Right cardiac atrium (tissue), 5 donors: ENCODE measurements at regions not wholly inside any gene's neighbourhood (a gene's known extent, or its start where the extent isn't known, plus 50 kb on each side); places are given as distances from the start of the nearest gene placed in this dataset.
"Not testable (repeated sequence)": the region's sequence is repeated elsewhere in the genome, so short reads cannot be mapped to it uniquely, and the experiment has no call there.

Experiments
- ATAC-seq, 2 donors: fragments of 200-7000 bp; cut with Tn5 transposase; one replicate each; pipeline versions ENCODE4 v1.8.0 to v1.9.1; 2020; ENCODE audit warnings: moderate library complexity in 2 of 2, mild to moderate bottlenecking in 1 of 2
- DNase-seq, 3 donors: peaks; one replicate each; pipeline ENCODE4 v3.0.0-alpha.2; 2020
- H3K27ac ChIP-seq: one replicate; pipeline ENCODE4 v1.5.1; 2013; ENCODE audit warnings: mild to moderate bottlenecking, low read length, control low read depth, moderate library complexity
- H3K27me3 ChIP-seq: one replicate; pipeline ENCODE4 v1.6.1; 2013; ENCODE audit not compliant: control insufficient read depth, insufficient read depth
- H3K4me1 ChIP-seq: one replicate; pipeline ENCODE4 v1.6.1; 2013; ENCODE audit warnings: low read length; ENCODE audit not compliant: control insufficient read depth, insufficient read depth
- H3K4me3 ChIP-seq: one replicate; pipeline ENCODE4 v1.5.1; 2013; ENCODE audit warnings: low read length, control low read depth
- H3K9me3 ChIP-seq: one replicate; pipeline ENCODE4 v1.6.1; 2013; ENCODE audit warnings: low read length; ENCODE audit not compliant: control insufficient read depth
- WGBS: extraction: QIAGEN DNeasy Blood & Tissue Kit; methylation state at CpG from one replicate; pipeline ENCODE4 v1.1.7; 2013; 5-methylcytosine and 5-hydroxymethylcytosine counted together
- intact Hi-C, 4 donors: fragments of 100-400 bp; cut with DNase I; formaldehyde crosslinking; loops; one replicate each; pipeline versions ENCODE4 v1.11.0 to v1.14.0; 2022 to 2023
- donor health status: healthy with polysubstance abuse.
- donor health status: DM: no; HTN: yes; CAD: no.
- donor health status: DM: no; HTN: no; CAD: no.
- donor health status: DM: no; HTN: yes; CAD: no; lungs with severe emphysema.
- donor health status: DM: yes; HTN: yes; CAD: no.

DNA sequence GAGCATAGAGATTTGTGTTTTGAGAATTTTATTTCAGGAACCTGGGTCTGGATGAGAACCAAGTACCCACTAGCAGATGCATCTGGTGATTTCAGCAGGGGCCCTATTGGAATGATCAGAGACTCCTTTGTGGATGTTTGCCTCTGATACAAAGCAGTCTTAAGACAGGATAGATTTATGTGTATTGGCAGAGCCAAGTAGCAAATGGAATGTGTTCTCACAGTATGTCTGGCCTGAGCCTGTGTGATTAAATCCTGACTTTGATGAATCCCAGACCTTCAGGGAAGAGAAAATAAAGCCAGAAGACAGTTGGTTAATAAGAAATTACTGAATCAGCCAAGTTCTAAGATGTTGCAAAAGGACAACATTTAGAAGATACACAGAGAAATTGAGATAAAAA lies 755.5 kb upstream of the SEMA6D start:
- H3K9me3 ChIP-seq: no peaks in the 10 kb centered on the region
- no peaks in the 10 kb centered on the region for H3K27me3 ChIP-seq
- H3K4me3 ChIP-seq: no peak overlapping the region
- DNase-seq (no peak), ATAC-seq (peak in 1 of 2 donors; percentile 60)
- H3K4me1 ChIP-seq: peaks cover 1% of the 10 kb centered on the region
- no peak overlapping the region for H3K27ac ChIP-seq
- intact Hi-C loops: no loop called here

DNA sequence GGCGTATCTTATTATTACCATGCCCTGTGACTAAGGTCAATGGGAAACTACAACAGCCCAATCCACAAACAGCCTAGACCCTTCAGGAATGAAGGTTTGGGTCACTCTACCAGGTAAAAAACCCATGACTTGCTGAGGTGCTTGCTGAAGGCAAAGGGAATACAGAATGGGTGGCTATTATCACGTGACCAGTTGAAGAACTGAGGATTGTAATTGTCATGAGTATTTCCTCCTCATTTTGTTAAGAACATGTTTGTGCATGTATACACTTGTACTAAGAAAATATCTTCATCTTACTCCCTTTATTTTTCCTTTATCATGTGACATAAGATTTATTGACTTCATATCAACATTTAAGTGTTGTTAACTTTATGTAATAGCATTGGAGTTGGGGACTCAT lies 729.2 kb upstream of the SEMA6D start:
- DNase-seq, intact Hi-C loops, H3K27ac ChIP-seq, H3K9me3 ChIP-seq, ATAC-seq, H3K4me1 ChIP-seq, H3K4me3 ChIP-seq, H3K27me3 ChIP-seq: not testable (repeated sequence)
- WGBS: 84% methylated on average over 2 of the region's 2 CpGs

DNA sequence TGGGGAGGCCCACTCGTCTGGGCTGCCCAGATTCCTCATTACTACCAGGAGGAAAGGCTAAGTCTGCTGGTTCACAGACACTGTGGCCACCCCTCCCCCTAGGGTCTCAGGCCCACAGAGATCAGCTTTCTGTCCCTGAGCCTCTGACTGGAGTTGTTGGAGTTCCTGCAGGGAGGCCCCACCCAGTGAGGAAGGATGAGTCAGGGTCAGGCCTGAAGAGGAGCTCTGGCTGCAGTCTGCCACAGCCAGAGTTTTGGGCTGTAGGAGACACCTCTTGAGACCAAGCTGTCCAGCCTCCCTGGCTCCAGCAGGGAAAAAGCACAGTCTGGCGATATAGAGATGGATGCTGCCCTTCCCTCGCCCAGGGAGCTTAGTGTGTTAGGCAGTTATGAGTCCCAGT lies 720.9 kb upstream of the SEMA6D start:
- 86% methylated on average over 3 of the region's 3 CpGs for WGBS
- no peak for DNase-seq
- Histone ChIP-seq H3K4me1 (no peaks in the 10 kb centered on the region), H3K4me3 (no peak overlapping the region), H3K27ac (no peak overlapping the region), H3K27me3 (no peaks in the 10 kb centered on the region), H3K9me3 (no peaks in the 10 kb centered on the region)
- intact Hi-C loops: no loop called here
- ATAC-seq: no peak

DNA sequence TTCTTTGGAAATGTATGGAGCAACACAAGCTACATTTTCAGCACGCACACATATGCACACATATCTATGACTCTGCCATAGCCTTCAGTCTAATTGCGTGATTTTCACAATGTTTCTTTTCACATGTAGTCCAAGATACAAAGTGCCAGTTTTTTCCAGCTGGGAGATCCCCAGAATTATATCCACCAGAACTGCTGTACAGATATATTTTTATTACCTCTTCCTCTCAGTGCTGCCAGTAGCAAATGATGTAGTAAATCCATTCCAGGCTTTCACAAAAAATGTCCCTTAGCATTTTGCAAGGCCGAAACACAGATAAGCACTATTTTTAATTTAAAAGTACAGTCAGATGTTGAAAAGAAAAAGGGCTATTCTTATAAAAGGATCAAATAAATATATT lies 719.8 kb upstream of the SEMA6D start:
- intact Hi-C loops: no loop called here
- H3K4me3 ChIP-seq: no peak overlapping the region
- no peaks in the 10 kb centered on the region for H3K27me3 ChIP-seq
- ATAC-seq (no peak), DNase-seq (no peak)
- no peaks in the 10 kb centered on the region for H3K9me3 ChIP-seq
- H3K4me1 ChIP-seq: no peaks in the 10 kb centered on the region
- WGBS: 58% methylated on average over 3 of the region's 3 CpGs
- H3K27ac ChIP-seq: no peak overlapping the region

DNA sequence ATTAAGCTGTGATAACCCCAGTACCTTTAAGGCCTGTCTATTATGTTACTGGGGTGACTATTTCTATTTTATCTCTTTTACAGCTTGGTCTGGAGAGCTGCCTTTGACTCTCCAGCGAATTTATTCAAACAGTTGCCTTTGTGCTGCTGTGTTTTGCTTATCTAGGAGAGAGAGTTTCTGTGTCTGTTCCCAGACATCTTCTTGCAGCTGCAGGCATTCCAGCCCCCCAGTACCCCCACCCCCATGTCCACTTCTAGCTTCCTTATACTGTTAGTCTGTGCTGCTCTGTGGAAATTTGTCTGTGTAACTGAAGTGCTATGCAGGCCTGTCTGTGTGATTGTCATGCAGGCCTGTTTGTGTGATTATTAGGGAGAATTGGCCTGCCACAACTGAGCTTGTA lies 713.7 kb upstream of the SEMA6D start:
- Histone ChIP-seq H3K9me3 (no peaks in the 10 kb centered on the region), H3K27ac (no peak overlapping the region), H3K27me3 (no peaks in the 10 kb centered on the region), H3K4me3 (no peak overlapping the region), H3K4me1 (no peaks in the 10 kb centered on the region)
- intact Hi-C loops: no loop called here
- WGBS: 17% methylated on average over 1 of the region's 1 CpG
- ATAC-seq (no peak), DNase-seq (no peak)

DNA sequence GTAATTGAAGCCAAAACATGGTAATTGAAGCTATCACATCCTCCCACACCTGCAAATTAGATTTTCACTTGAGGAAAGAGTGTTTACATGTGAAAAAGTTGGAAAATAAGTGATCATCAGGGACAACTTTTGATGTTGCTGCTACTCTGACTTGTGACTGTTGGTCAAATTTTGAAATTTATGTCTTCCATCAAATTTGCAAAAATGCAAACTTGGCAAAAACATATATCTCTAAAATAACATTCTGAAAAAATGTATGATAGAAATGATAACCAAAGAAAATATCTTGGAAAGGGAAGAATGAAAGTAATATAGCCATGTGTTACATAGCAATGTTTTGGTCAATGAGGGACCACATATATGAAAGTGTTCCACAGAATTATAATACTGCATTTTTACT lies 703.9 kb upstream of the SEMA6D start:
- Histone ChIP-seq H3K9me3 (no peaks in the 10 kb centered on the region), H3K27me3 (no peaks in the 10 kb centered on the region), H3K4me1 (no peaks in the 10 kb centered on the region), H3K4me3 (no peak overlapping the region), H3K27ac (no peak overlapping the region)
- intact Hi-C loops: no loop called here
- no peak for ATAC-seq
- no peak for DNase-seq

DNA sequence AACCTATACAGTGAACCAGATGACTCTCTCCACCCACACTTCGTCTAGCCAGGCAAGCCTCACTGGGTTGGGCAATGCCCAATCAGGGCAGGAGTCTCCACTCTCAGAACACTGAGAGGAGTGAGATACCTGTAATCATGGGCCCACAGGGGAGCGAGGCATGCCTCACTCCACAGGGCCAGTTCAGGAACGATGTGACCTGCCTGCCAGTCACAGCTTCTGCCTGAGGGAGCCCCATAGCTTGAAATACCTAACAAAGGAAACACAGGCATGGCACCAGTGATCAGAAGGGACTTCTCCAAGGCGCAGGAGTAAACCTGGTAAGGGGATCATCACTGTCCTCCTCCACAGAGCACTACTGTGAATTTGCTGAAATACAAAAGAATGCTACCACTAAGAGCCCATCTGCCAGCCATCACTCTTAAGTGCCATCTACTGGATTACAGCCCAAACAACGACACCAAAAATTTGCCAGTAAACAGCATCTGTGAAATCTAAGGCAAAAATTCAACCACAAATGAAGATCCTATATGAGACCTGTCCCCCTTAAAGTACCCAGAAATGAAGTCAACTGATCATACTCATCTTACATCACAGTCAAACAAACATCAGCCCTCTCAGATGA lies 689.9 kb upstream of the SEMA6D start:
- no peaks in the 10 kb centered on the region for H3K4me1 ChIP-seq
- intact Hi-C loops: no loop called here
- H3K27ac ChIP-seq: no peak overlapping the region
- H3K27me3 ChIP-seq: no peaks in the 10 kb centered on the region
- whole genome bisulfite sequencing: 68% methylated on average over 5 of the region's 5 CpGs
- H3K4me3 ChIP-seq: no peak overlapping the region
- ATAC-seq (no peak), DNase-seq (peak in 1 of 3 donors; percentile 6)
- H3K9me3 ChIP-seq: no peaks in the 10 kb centered on the region

DNA sequence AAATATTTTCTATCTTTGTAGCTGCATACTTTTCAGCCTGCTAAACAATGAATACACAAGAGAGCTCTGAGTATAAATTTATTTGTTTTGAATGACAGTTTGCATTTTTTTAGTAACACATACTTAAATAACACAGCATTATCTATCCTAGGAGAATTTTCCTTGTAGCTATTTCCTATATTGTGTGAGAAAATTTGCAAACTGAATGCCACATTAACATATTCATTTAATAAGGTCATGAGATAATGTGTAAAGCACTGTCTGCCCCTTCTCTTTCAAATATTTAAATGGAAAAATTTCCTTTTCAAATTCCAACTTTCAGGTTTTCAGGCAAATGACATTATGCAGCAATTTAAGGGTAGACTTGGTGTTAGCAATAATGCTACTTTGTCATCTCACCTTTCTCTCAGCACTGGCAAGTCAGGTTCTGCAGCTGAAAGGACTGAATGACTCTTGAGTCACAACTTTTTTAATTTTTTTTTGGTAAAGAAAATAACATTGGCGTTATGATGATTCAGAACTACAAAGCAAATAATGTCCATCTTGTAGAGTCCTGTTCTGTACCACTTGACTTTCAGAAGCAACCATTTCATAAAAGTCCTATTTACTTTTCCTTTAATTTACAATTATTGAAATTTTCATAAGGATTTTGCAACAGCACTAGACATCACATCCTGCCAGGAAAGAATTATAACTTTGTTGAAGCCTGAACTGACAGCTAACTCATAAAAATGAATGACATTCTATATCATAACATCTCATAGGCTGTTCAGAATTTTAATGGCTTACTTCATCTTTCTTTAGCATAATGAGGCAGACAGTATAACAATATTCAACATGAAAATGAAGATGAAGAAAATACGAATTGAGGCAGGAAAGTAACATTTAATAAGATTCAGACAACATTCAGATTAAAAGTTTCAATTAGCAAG lies 681.6 kb upstream of the SEMA6D start:
- intact Hi-C loops: no loop called here
- no peak for ATAC-seq
- no peak for DNase-seq
- Histone ChIP-seq H3K27ac (no peak overlapping the region), H3K4me1 (no peaks in the 10 kb centered on the region), H3K4me3 (no peak overlapping the region), H3K9me3 (no peaks in the 10 kb centered on the region), H3K27me3 (no peaks in the 10 kb centered on the region)
- WGBS: 58% methylated on average over 2 of the region's 2 CpGs

DNA sequence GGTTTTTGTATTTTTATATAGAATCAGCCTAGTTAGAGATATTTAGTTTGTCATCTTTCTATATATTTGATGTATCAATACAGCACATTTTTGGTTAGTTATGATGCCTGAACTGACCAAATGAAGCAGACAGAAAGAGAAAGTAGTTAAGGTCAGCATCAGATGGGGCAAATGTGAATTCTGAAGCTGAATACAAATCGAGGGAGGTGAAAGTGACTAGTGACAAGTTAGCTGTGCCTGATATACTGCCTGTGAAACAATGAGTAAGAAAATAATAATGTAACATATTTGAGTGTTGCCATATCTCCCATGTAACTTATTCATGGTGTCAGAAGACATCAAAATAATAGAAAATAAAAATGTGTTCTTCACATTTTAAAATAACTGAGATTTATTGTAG lies 680.3 kb upstream of the SEMA6D start:
- Histone ChIP-seq H3K27me3 (no peaks in the 10 kb centered on the region), H3K4me1 (no peaks in the 10 kb centered on the region), H3K4me3 (no peak overlapping the region), H3K9me3 (no peaks in the 10 kb centered on the region), H3K27ac (no peak overlapping the region)
- 49% methylated on average over 1 of the region's 1 CpG for WGBS
- intact Hi-C loops: no loop called here
- ATAC-seq: no peak
- no peak for DNase-seq

DNA sequence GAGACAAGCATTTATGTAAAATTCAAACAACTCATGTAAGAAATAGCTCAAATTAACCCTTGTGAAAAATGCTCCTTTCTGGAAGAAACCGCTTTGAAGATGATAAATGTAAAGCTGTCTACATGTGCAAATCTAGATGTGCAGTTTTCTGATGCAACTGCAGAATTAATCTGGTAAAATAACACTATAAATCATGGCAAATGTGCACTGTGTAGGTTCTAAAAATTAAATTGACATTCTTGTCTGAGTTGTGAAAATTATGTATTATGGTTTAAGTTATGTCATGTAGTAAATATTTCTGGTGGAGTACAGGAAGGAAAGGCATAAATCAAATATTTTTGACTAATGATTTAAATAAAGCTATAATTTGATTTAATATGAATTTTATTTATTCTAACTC lies 678.1 kb upstream of the SEMA6D start:
- H3K27ac ChIP-seq: no peak overlapping the region
- no peaks in the 10 kb centered on the region for H3K4me1 ChIP-seq
- ATAC-seq: no peak
- H3K27me3 ChIP-seq: no peaks in the 10 kb centered on the region
- intact Hi-C loops: no loop called here
- DNase-seq: no peak
- no peaks in the 10 kb centered on the region for H3K9me3 ChIP-seq
- 85% methylated on average over 1 of the region's 1 CpG for WGBS
- H3K4me3 ChIP-seq: no peak overlapping the region

DNA sequence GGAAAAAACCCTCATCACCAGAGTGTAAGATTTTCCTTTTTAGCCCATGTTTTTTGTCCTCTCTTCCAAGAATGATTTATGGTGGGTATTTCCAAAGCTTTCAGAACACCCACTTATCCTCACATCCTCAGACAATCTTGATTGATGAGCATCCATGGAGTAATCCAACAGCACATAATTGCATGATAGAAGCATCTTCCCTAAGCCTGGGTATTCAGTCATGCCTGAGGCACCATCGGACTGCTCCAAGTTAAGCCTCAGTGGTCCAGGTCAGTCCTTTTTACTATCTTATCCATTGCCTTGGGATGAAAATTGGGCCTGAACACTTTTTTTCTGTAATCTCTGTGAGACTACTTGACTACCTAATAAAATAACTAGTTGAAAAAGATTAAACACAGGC lies 676.0 kb upstream of the SEMA6D start:
- intact Hi-C loops: no loop called here
- WGBS: 73% methylated on average over 1 of the region's 1 CpG
- H3K4me3 ChIP-seq: no peak overlapping the region

More for the DNA sequence above, 676.0 kb upstream of the SEMA6D start:
- H3K4me1 ChIP-seq: no peaks in the 10 kb centered on the region
- H3K27ac ChIP-seq: no peak overlapping the region
- no peaks in the 10 kb centered on the region for H3K9me3 ChIP-seq
- no peak for ATAC-seq
- no peak for DNase-seq
- H3K27me3 ChIP-seq: no peaks in the 10 kb centered on the region
